Glutamatergic neuron (in vitro differentiated cells): ENCODE measurements at regions not wholly inside any gene's neighbourhood (a gene's known extent, or its start where the extent isn't known, plus 50 kb on each side); places are given as distances from the start of the nearest gene placed in this dataset.

ENCODE experiments used
- DNase-seq: peaks from one replicate; pipeline ENCODE4 v3.0.0; 2022
- H3K27ac Mint-ChIP-seq: one replicate; pipeline ENCODE4 v1.8.0; 2020; ENCODE audit warnings: mild to moderate bottlenecking, mixed read lengths, inconsistent platforms; ENCODE audit not compliant: unreplicated experiment
- H3K27me3 Mint-ChIP-seq: one replicate; pipeline ENCODE4 v1.8.0; 2020; ENCODE audit warnings: mild to moderate bottlenecking, moderate library complexity, mixed read lengths, inconsistent platforms; ENCODE audit not compliant: unreplicated experiment
- H3K36me3 Mint-ChIP-seq: one replicate; pipeline ENCODE4 v1.8.0; 2020; ENCODE audit warnings: mild to moderate bottlenecking, mixed read lengths, inconsistent platforms; ENCODE audit not compliant: unreplicated experiment
- H3K4me1 Mint-ChIP-seq: one replicate; pipeline ENCODE4 v1.8.0; 2020; ENCODE audit warnings: mild to moderate bottlenecking, low read depth, mixed read lengths, inconsistent platforms; ENCODE audit not compliant: unreplicated experiment
- H3K4me3 Mint-ChIP-seq: one replicate; pipeline ENCODE4 v1.8.0; 2020; ENCODE audit warnings: mild to moderate bottlenecking, mixed read lengths, inconsistent platforms; ENCODE audit not compliant: unreplicated experiment
- H3K9me3 Mint-ChIP-seq: one replicate; pipeline ENCODE4 v1.8.0; 2020; ENCODE audit warnings: mild to moderate bottlenecking, moderate library complexity, mixed read lengths, inconsistent platforms; ENCODE audit not compliant: unreplicated experiment
- CTCF ChIP-seq: fragments of 200-600 bp; sonication (generic); IDR thresholded peaks from one replicate; pipeline ENCODE4 v1.5.0; 2021; ENCODE audit not compliant: partially characterized antibody, unreplicated experiment

GRCh38 chr5:135192351-135192750, 158.3 kb upstream of the PITX1 start:
- peaks cover 3% of the 10 kb centered on the region for H3K9me3 Mint-ChIP-seq
- H3K4me3 Mint-ChIP-seq: no peak overlapping the region
- peaks cover 3% of the 10 kb centered on the region for H3K27me3 Mint-ChIP-seq
- peaks cover 4% of the 10 kb centered on the region for H3K36me3 Mint-ChIP-seq
- H3K4me1 Mint-ChIP-seq: peaks cover 1% of the 10 kb centered on the region
- no peak overlapping the region for H3K27ac Mint-ChIP-seq
- no peak for DNase-seq
- TF ChIP-seq CTCF: no peak

DNA sequence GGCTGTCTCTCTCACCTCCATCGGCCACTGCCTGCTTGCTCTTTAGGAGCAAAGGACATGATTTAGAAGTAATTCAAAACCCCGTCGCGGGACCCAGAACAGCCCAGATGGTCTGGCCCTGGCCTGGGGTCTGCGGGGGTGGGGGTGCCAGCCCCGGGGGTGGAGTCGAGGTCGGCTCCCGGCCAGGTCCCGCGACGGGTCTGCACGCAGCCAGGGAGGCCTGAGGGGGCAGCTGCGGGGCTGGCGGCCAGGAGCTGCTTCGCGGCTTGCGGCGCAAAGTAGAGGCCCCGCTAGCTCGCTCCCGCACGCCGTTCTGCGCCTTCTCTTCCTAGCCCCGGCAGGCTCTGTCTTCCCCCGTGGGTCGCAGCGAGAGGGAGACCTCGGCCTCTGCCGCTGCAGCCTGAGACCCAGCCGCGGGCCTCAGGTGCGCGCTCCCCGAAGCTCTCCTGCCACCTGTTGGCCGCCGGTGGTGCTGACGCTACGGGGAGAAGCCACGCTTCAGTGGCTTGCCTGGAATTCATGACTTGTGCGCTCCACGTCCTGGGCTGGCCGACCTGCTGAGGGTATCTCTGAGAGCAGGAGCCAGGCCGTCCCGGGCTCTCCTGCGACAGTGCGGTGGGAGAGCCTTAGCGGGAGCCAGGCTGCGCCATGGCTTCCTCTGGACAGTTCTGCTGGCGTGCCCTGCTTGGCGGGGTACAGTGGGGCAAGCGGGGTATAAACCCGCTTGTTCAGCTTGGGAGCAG, 157.2 kb upstream of the PITX1 start:
- Mint-ChIP-seq H3K36me3 (no peaks in the 10 kb centered on the region), H3K27me3 (peaks cover 3% of the 10 kb centered on the region), H3K4me1 (peaks cover 1% of the 10 kb centered on the region), H3K4me3 (peak overlapping the region; percentile 74), H3K9me3 (no peaks in the 10 kb centered on the region), H3K27ac (no peak overlapping the region)
- peak; percentile 73 for TF ChIP-seq CTCF
- peak; percentile 89 for DNase-seq

DNA sequence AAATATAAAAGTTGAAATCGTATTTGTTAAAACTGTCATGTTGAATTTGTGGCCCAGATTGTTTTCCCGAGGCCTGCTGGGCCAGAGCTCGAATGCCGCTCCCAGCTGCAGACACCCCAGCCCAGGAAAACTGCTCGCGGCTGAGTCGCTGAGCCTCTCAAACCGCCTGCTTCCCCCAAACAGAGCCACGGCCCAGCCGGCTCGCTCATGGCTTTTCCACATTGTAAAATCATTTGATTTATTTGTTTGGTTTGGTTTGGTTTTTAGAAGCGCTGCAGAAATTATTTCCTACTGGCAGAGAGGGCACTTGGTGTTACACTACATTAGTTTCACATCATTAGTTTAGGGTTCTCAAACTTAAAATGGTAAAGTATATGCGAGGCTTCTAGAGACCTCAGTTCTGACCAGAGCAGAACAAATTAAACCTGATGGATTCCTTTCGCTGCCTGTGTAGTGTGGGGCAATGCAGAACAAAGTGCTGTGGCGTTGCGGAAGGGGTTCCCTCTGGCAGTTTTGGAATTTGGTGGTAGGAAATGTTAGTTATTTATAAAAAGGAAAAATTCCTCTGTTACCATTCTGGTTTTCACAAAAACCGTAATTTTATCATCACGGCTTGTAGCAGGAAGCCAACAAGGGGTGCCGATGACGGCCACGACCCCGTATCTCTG, 156.5 kb upstream of the PITX1 start:
- Mint-ChIP-seq H3K9me3 (no peaks in the 10 kb centered on the region), H3K4me1 (peaks cover 1% of the 10 kb centered on the region), H3K27ac (no peak overlapping the region), H3K36me3 (no peaks in the 10 kb centered on the region), H3K4me3 (peak overlapping the region; percentile 74), H3K27me3 (peaks cover 3% of the 10 kb centered on the region)
- TF ChIP-seq CTCF: no peak
- DNase-seq: no peak

- peaks cover 3% of the 10 kb centered on the region for H3K27me3 Mint-ChIP-seq
- H3K9me3 Mint-ChIP-seq: no peaks in the 10 kb centered on the region
- peaks cover 1% of the 10 kb centered on the region for H3K4me1 Mint-ChIP-seq
- peaks cover 6% of the 10 kb centered on the region for H3K36me3 Mint-ChIP-seq
- no peak overlapping the region for H3K4me3 Mint-ChIP-seq
- TF ChIP-seq CTCF: no peak
- no peak for DNase-seq
- no peak overlapping the region for H3K27ac Mint-ChIP-seq
These were observed 155.0 kb upstream of the PITX1 start for GRCh38 chr5:135189024-135189423.
